MCF 10A (cell line): ENCODE measurements at regions not wholly inside any gene's neighbourhood (a gene's known extent, or its start where the extent isn't known, plus 50 kb on each side); places are given as distances from the start of the nearest gene placed in this dataset.
A peak's percentile ranks its signal among the peaks of the same experiment; 100 is the strongest.

Source experiments
- BruUV-seq: library from RNA; stranded (reverse); fragments of 400-500 nt; replicated peaks from 2 replicates; lab custom pipeline; 2021; lab: Mats Ljungman, UMichigan
- CTCF ChIA-PET: fragments of 300-600 bp; sonication (Branson Sonifier 250); formaldehyde crosslinking; extraction: SDS; loops from one replicate; lab custom pipeline; 2021; ENCODE audit warnings: antibody characterized with exemption, inconsistent platforms; lab: Yijun Ruan, JAX
- POLR2A ChIA-PET: fragments of 300-600, 350-650 bp; sonication (Branson Sonifier 250); formaldehyde crosslinking; extraction: SDS; loops from one replicate; lab custom pipeline; 2020; ENCODE audit warnings: antibody characterized with exemption, inconsistent platforms; lab: Yijun Ruan, JAX
- DNase-seq: peaks from one replicate; pipeline ENCODE4 v3.0.0-alpha.2; 2018; ENCODE audit not compliant: unreplicated experiment
- H3K27ac Mint-ChIP-seq: one replicate; pipeline ENCODE4 v1.8.0; 2022; ENCODE audit warnings: mild to moderate bottlenecking, low read depth, mixed read lengths; ENCODE audit not compliant: unreplicated experiment
- H3K27me3 Mint-ChIP-seq: one replicate; pipeline ENCODE4 v1.8.0; 2022; ENCODE audit warnings: mixed read lengths; ENCODE audit not compliant: insufficient read depth, unreplicated experiment
- H3K36me3 Mint-ChIP-seq: one replicate; pipeline ENCODE4 v1.8.0; 2022; ENCODE audit warnings: mild to moderate bottlenecking, moderate library complexity, mixed read lengths; ENCODE audit not compliant: insufficient read depth, unreplicated experiment
- H3K4me1 Mint-ChIP-seq: one replicate; pipeline ENCODE4 v1.8.0; 2022; ENCODE audit warnings: mixed read lengths; ENCODE audit not compliant: insufficient read depth, unreplicated experiment
- H3K4me3 Mint-ChIP-seq: one replicate; pipeline ENCODE4 v1.8.0; 2022; ENCODE audit warnings: mild to moderate bottlenecking, moderate library complexity, mixed read lengths; ENCODE audit not compliant: unreplicated experiment
- H3K9me3 Mint-ChIP-seq: one replicate; pipeline ENCODE4 v1.8.0; 2022; ENCODE audit warnings: mixed read lengths; ENCODE audit not compliant: unreplicated experiment
- intact Hi-C: fragments of 100-400 bp; cut with micrococcal nuclease; formaldehyde crosslinking; loops from 2 replicates; pipeline ENCODE4 v1.14.1; 2022
- TF ChIP-seq, protein P1 (sequence below): fragments of 200-600 bp; IDR thresholded peaks from one replicate; pipeline ENCODE4 v1.8.0; 2022; ENCODE audit warnings: antibody characterized with exemption, mild to moderate bottlenecking; ENCODE audit not compliant: unreplicated experiment

DNA sequence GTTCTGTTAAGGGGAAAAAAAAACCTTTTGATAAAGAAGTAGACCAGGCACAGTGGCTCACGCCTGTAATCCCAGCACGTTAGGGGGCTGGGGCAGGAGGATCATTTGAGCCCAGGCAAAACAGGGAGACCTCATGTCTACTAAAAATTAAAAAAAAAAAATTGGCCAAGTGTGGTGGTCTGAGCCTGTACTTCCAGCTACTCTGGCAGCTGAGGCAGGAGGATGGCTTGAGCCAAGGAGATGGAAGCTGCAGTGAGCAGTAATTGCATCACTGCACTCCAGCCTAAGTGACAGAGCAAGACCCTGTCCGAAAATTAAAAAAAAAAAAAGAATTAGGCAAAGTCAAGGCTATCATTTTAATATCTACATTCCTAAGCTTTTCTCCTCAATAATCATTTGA, 124.8 kb upstream of the CPM start:
- Mint-ChIP-seq H3K4me3 (no peak overlapping the region), H3K4me1 (peaks cover 21% of the 10 kb centered on the region), H3K27ac (no peak overlapping the region), H3K36me3 (peaks cover 6% of the 10 kb centered on the region), H3K27me3 (no peaks in the 10 kb centered on the region), H3K9me3 (no peaks in the 10 kb centered on the region)
- intact Hi-C loops = no loop called here
- BruUV-seq = no TSS peak
- DNase-seq = no peak
- TF ChIP-seq, protein P1, sequence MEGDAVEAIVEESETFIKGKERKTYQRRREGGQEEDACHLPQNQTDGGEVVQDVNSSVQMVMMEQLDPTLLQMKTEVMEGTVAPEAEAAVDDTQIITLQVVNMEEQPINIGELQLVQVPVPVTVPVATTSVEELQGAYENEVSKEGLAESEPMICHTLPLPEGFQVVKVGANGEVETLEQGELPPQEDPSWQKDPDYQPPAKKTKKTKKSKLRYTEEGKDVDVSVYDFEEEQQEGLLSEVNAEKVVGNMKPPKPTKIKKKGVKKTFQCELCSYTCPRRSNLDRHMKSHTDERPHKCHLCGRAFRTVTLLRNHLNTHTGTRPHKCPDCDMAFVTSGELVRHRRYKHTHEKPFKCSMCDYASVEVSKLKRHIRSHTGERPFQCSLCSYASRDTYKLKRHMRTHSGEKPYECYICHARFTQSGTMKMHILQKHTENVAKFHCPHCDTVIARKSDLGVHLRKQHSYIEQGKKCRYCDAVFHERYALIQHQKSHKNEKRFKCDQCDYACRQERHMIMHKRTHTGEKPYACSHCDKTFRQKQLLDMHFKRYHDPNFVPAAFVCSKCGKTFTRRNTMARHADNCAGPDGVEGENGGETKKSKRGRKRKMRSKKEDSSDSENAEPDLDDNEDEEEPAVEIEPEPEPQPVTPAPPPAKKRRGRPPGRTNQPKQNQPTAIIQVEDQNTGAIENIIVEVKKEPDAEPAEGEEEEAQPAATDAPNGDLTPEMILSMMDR = no peak
- ChIA-PET CTCF (interaction anchor here (1.0 kb wide), 1 partner anchor 12 kb away, joined by 3 read pairs; no protein-coding TSS in a partner anchor), POLR2A (interaction anchor here (0.6 to 2.3 kb wide), 4 partner anchors 8 to 49 kb away, joined by 3 to 11 read pairs (median 4); no protein-coding TSS in a partner anchor)

DNA sequence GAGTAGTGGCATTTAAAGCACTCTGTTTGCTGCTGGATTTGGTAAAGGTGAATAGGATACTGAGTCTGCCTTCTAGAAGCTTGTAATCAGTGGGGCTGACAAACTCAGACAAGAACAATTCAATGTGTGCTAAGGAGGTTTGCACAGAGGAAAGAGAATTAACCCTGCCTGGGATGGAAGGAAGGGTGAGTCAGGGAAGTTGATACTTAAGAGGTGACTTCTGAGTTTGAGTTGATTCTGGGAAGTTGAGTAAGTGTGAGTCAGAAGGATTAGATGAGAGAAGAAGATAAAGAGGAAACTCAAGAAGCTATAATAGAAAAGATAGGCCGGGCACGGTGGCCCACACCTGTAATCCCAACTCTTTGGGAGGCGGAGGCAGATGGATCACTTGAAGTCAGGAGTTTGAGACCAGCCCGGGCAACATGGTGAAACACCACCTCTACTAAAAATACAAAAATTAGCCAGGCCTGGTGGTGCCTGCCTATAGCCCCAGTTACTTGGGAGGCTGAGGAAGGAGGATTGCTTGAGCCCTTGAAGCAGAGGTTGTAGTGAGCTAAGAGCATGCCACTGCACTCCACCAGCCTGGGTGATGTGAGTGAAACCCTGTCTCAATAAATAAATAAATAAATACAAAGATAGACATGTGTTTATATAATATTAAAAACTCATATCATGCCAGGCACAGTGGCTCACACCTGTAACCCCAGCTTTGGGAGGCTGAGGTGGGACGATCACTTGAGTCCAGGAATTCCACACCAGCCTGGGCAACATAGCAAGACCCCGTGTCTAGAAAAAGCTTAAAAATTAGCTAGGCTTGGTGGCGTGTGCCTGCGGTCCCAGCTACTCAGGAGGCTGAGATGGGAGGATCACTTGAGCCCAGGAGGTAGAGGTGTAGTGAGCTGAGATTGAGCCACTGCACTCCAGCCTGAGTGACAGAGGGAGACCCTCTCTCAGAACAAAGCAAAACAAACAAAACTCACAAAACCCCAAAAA, 126.8 kb upstream of the CPM start:
- H3K27me3 Mint-ChIP-seq = no peaks in the 10 kb centered on the region
- TF ChIP-seq, protein P1 = no peak
- ChIA-PET POLR2A (interaction anchor here (0.8 to 1.5 kb wide), 7 partner anchors 8 to 78 kb away, joined by 3 to 6 read pairs (median 3); no protein-coding TSS in a partner anchor), CTCF (interaction anchor here (0.7 to 3.0 kb wide), 3 partner anchors 10 to 160 kb away, joined by 3 to 14 read pairs (median 3); no protein-coding TSS in a partner anchor)
- H3K9me3 Mint-ChIP-seq = no peaks in the 10 kb centered on the region
- H3K36me3 Mint-ChIP-seq = peaks cover 6% of the 10 kb centered on the region
- DNase-seq = peak; percentile 93
- intact Hi-C loops = no loop called here
- BruUV-seq = no TSS peak
- peak overlapping the region; percentile 14 for H3K27ac Mint-ChIP-seq
- no peak overlapping the region for H3K4me3 Mint-ChIP-seq
- H3K4me1 Mint-ChIP-seq = peaks cover 15% of the 10 kb centered on the region

DNA sequence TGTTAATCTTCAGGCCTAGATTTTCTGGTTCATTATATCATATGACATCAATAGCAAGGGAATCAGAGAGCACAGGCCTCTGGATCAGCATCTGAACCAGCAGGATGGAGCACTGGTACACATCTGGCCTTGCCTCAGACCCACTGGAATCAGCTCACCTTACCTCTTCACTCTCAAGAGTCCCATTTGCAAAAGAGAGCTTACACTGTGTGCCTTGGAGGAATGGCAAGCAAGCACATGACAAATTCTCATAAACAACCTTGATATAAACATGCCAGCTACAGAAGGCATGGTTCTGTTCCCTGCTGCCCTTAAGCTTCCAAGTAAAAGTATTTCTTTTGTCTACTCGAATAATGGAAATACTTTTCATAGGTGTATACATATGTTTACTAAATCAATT, 128.6 kb upstream of the CPM start:
- Mint-ChIP-seq H3K27me3 (no peaks in the 10 kb centered on the region), H3K9me3 (no peaks in the 10 kb centered on the region), H3K4me1 (peaks cover 21% of the 10 kb centered on the region), H3K36me3 (peaks cover 6% of the 10 kb centered on the region), H3K27ac (no peak overlapping the region), H3K4me3 (no peak overlapping the region)
- DNase-seq = no peak
- intact Hi-C loops = no loop called here
- BruUV-seq = no TSS peak
- TF ChIP-seq, protein P1 = no peak
- ChIA-PET CTCF (interaction anchor here (0.7 to 3.0 kb wide), 4 partner anchors 8 to 202 kb away, joined by 3 to 14 read pairs (median 3); no protein-coding TSS in a partner anchor), POLR2A (no interaction called here)

DNA sequence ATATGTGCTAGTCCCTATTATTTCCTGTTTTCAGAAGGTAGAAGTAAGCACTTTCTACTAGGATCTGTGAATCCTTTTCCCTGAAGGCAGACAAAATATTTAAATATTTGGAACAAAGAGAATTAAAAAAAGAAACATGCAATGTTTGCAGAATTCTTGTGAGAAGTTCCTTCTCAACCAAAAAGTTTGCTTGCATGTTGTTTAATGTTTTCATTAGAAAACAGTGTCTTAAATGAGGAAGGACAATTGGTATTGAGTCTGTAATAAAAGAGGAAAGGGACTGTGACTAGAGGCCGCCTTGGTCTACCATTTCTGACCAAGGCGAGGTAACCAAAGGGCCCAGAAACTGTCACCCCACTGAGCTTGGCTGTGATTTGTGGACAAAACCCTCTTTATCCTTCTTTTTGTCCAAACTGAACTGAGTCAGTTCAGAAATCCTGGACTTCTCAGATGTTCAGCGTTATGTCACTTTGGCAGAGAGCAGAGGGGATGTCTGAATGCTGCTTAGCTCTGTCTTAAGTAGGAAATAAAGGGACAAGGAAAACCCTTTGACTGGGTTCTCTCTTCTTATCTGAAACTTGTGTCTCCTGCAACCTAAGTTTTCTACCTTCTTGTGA, 129.8 kb upstream of the CPM start:
- CTCF ChIA-PET = interaction anchor here (1.0 kb wide), 1 partner anchor 8 kb away, joined by 3 read pairs; no protein-coding TSS in a partner anchor
- POLR2A ChIA-PET = interaction anchor here (1.4 kb wide), 1 partner anchor 39 kb away, joined by 6 read pairs; no protein-coding TSS in a partner anchor
- Mint-ChIP-seq H3K27me3 (no peaks in the 10 kb centered on the region), H3K9me3 (no peaks in the 10 kb centered on the region), H3K36me3 (peaks cover 6% of the 10 kb centered on the region), H3K4me3 (no peak overlapping the region), H3K27ac (no peak overlapping the region), H3K4me1 (peaks cover 31% of the 10 kb centered on the region)
- TF ChIP-seq, protein P1 = no peak
- no peak for DNase-seq
- intact Hi-C loops = no loop called here
- BruUV-seq = no TSS peak
